ENCODE measurements at regions not wholly inside any gene's neighbourhood (a gene's known extent, or its start where the extent isn't known, plus 50 kb on each side); places are given as distances from the start of the nearest gene placed in this dataset.

DNA sequence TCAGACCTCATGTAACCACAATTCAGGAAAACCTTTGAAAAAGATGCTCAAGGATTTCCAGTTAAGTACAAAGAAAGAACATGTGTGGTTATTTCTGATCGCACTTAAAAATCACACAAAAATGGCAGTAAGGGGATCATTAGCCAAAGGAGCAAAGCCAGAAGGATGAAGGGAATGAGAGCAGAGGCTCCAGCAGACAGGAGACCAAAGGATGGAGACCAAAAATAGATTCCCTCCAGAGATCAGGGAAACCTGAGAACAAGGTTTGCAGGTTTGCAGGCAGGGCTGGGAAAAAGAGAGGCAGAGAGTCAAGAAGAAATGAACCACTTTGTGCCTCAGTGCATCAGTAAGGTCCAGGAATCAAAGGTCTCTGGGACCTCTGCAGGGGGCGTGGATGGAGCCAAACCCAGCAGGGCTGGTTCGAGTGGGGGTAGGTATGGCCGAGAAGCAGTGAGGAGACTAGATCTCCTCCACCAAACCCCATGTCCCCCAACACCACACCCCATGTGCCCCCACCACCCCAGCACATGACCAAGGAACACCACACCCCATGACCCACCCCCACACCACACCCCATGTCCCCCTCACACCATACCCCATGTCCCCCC lies 98.5 kb upstream of the GPC1 start:
- no peak for ATAC-seq
- Mint-ChIP-seq H3K27ac (no peak overlapping the region), H3K4me3 (no peak overlapping the region), H3K9me3 (peaks cover 4% of the 10 kb centered on the region), H3K36me3 (ENCODE audit: low read depth) (no peaks in the 10 kb centered on the region), H3K4me1 (ENCODE audit: low read depth) (no peaks in the 10 kb centered on the region), H3K27me3 (peaks cover 16% of the 10 kb centered on the region)
- TF ChIP-seq CTCF (IDR thresholded peaks at IDR 0.05): no peak
- CTCF ChIA-PET: no interaction called here
- POLR2A ChIA-PET: no interaction called here
- no peak for DNase-seq
- intact Hi-C loops (cut with micrococcal nuclease): no loop called here

DNA sequence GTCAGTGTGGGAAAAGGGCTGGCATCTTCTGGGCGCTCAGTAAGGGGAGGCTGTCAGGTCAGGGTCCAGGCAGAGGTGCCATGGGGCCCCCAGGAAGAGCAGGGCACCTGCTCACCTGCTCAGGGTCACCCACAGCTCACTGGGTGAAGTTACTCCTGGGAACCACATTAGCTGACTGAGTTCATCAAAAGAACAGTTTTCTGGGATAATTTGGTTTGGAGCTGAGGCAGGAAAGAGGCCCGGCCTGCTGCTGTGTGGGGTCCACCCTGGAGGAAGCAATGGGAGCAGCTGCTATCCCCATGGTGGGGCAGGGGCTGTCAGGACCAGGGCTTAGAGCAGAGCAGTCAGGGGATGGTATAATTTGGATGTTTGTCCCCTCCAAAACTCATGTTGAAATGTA lies 97.2 kb upstream of the GPC1 start:
- CTCF ChIA-PET: no interaction called here
- peaks cover 14% of the 10 kb centered on the region for H3K27me3 Mint-ChIP-seq

DNA sequence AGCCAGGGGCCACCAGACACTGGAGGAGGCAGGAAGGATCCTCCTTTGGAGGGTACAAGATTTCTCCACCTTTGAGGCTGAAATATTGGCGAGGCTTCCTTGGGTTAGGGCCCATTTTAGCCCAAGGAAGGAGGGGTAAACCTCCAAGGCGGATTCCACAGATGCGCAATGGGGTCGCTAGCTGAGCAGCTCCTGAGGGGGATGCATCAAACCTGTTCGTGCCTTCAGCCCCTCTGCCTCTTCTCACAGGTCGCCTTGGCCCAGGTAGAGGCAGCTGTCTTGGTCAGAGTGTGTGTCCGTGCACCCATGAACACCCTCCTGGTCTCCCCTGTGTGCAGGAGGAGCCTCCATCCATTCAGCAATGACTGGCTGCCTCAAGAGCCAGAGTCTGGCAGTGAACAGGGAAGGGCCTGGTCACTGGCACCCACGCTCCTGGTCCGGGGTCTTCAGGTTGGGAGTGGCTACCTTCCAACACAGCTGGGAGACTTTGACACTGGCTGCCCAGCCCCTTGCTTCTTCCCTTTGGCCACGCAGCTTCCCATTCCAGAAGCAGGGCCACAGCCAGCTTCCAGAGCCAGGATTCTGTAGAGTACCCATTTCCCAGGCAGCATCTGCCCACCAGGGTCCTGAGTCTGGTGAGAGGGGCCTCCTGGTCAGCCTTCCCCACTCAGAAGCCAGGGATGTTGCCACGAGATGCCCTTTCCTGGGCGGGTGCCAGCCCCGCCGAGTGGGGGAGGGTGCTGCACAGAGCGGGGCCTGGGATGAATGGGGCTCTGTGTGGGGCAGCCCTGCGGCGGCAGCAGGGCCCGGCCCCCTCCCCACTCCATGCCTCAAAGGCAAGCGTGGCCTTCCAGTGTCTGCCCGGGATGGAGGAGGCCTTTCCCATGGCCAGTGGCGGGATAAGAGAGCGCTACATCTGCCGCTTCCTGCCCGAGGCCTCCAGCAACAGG lies 95.8 kb upstream of the GPC1 start:
- ATAC-seq (no peak), DNase-seq (no peak)
- ChIA-PET POLR2A (no interaction called here), CTCF (no interaction called here)
- intact Hi-C loops (cut with micrococcal nuclease): no loop called here
- H3K4me1 Mint-ChIP-seq (ENCODE audit: low read depth): no peaks in the 10 kb centered on the region
- TF ChIP-seq CTCF (IDR thresholded peaks at IDR 0.05): no peak
- H3K4me3 Mint-ChIP-seq: no peak overlapping the region
- H3K9me3 Mint-ChIP-seq: no peaks in the 10 kb centered on the region
- H3K27ac Mint-ChIP-seq: no peak overlapping the region
- H3K36me3 Mint-ChIP-seq (ENCODE audit: low read depth): no peaks in the 10 kb centered on the region
- H3K27me3 Mint-ChIP-seq: peaks cover 14% of the 10 kb centered on the region

More for the DNA sequence above, 97.2 kb upstream of the GPC1 start:
- intact Hi-C loops (cut with micrococcal nuclease): no loop called here
- no peak overlapping the region for H3K4me3 Mint-ChIP-seq
- no peaks in the 10 kb centered on the region for H3K9me3 Mint-ChIP-seq
- H3K36me3 Mint-ChIP-seq (ENCODE audit: low read depth): no peaks in the 10 kb centered on the region
- ATAC-seq (no peak), DNase-seq (no peak)
- POLR2A ChIA-PET: no interaction called here
- no peak for TF ChIP-seq CTCF (IDR thresholded peaks at IDR 0.05)
- no peak overlapping the region for H3K27ac Mint-ChIP-seq
- no peaks in the 10 kb centered on the region for H3K4me1 Mint-ChIP-seq (ENCODE audit: low read depth)

GRCh38 chr2:240340361-240340761 lies 95.1 kb upstream of the GPC1 start:
- no peaks in the 10 kb centered on the region for H3K9me3 Mint-ChIP-seq
- TF ChIP-seq CTCF (IDR thresholded peaks at IDR 0.05): no peak
- no peak overlapping the region for H3K27ac Mint-ChIP-seq
- H3K36me3 Mint-ChIP-seq (ENCODE audit: low read depth): no peaks in the 10 kb centered on the region
- DNase-seq: no peak
- intact Hi-C loops (cut with micrococcal nuclease): no loop called here
- POLR2A ChIA-PET: no interaction called here
- ATAC-seq: no peak
- H3K4me1 Mint-ChIP-seq (ENCODE audit: low read depth): no peaks in the 10 kb centered on the region
- peaks cover 14% of the 10 kb centered on the region for H3K27me3 Mint-ChIP-seq
- no peak overlapping the region for H3K4me3 Mint-ChIP-seq
- CTCF ChIA-PET: no interaction called here

DNA sequence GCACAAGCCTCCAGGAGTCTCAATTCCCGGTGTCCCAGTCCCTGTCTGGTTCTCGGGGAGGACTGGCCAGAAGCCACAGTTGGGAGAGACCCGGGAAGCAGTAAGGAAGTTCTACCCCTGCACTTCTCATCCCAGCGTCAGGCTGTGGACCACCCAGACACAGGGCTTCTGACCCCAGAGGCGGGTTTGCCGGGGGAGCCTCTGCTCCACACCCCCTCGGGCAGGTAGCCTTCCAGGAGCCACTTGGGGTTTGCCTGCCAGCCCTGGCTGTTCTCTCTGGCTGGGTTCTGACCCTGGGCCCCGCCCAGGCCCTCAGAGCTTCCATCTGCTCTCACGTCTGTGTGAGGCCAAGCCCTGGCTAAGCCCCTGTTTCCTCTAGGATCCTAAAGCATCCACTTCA lies 94.4 kb upstream of the GPC1 start:
- Mint-ChIP-seq H3K4me3 (no peak overlapping the region), H3K36me3 (ENCODE audit: low read depth) (no peaks in the 10 kb centered on the region), H3K4me1 (ENCODE audit: low read depth) (no peaks in the 10 kb centered on the region), H3K27ac (no peak overlapping the region), H3K27me3 (peaks cover 11% of the 10 kb centered on the region), H3K9me3 (no peaks in the 10 kb centered on the region)
- ChIA-PET CTCF (no interaction called here), POLR2A (no interaction called here)
- DNase-seq (no peak), ATAC-seq (no peak)
- intact Hi-C loops (cut with micrococcal nuclease): no loop called here
- no peak for TF ChIP-seq CTCF (IDR thresholded peaks at IDR 0.05)

All from activated CD8-positive, alpha-beta T cell treated with anti-CD3 and anti-CD28 coated beads for 36 hours (primary cell).